HCT116 (cell line): ENCODE measurements at regions not wholly inside any gene's neighbourhood (a gene's known extent, or its start where the extent isn't known, plus 50 kb on each side); places are given as distances from the start of the nearest gene placed in this dataset.

Experiments used
- ATAC-seq: fragments of 200-7000 bp; cut with Tn5 transposase; 2 replicates; pipeline ENCODE4 v1.9.1; 2020; ENCODE audit warnings: mild to moderate bottlenecking, moderate library complexity
- BruUV-seq: library from RNA; stranded (reverse); fragments of 400-500 nt; replicated peaks from 2 replicates; lab custom pipeline; 2021; lab: Mats Ljungman, UMichigan
- CTCF ChIA-PET: fragments of 300-600 bp; sonication (Branson Sonifier 250); formaldehyde crosslinking; loops from one replicate; lab custom pipeline; 2021; ENCODE audit warnings: antibody characterized with exemption; lab: Charles Lee
- POLR2A ChIA-PET: fragments of 300-600, 350-600 bp; sonication (Branson Sonifier 250); formaldehyde crosslinking; loops from one replicate; lab custom pipeline; 2021; ENCODE audit warnings: antibody characterized with exemption; lab: Charles Lee
- RAD21 ChIA-PET, 2 experiments: fragments of 300-600 bp; sonication (Branson Sonifier 250); formaldehyde crosslinking; loops; one replicate each; lab custom pipeline; 2023; ENCODE audit warnings: low total read pairs in 2 of 2; ENCODE audit not compliant: uncharacterized antibody in 2 of 2, unreplicated experiment in 2 of 2, low non-redundant PET in 1 of 2; lab: Charles Lee
- DNase-seq: peaks from one replicate; pipeline ENCODE4 v3.0.0-alpha.2; 2010; ENCODE audit warnings: low read depth, low spot score
- H2AFZ ChIP-seq: fragments of 200-600 bp; shearing (Covaris generic), sonication (generic); 2 replicates; pipeline ENCODE4 v1.6.1; 2017; ENCODE audit warnings: low read depth, mixed run types, mixed read lengths, antibody characterized with exemption, low read length; ENCODE audit not compliant: poor library complexity, severe bottlenecking
- H3K27ac ChIP-seq: 2 replicates; pipeline ENCODE4 v1.5.1; 2012; ENCODE audit warnings: low read depth, low read length
- H3K27me3 ChIP-seq: fragments of 200-600 bp; sonication (generic); 2 replicates; pipeline ENCODE4 v1.6.1; 2016; ENCODE audit warnings: mixed run types, low read length, mixed read lengths; ENCODE audit not compliant: insufficient read depth
- H3K36me3 ChIP-seq, 2 experiments: fragments of 200-500 bp in 1 of 2; fragments of 200-600 bp in 1 of 2; sonication (Bioruptor generic) in 1 of 2; sonication (generic) in 1 of 2; 2 replicates each; pipeline versions ENCODE4 v1.5.1 to v1.6.1; 2014 to 2016; ENCODE audit warnings: low read length in 2 of 2, inconsistent platforms in 1 of 2, mixed read lengths in 1 of 2, mixed run types in 1 of 2; ENCODE audit not compliant: insufficient read depth in 2 of 2, control insufficient read depth in 1 of 2
- H3K4me1 ChIP-seq, 2 experiments: fragments of 200-600 bp in 1 of 2; sonication (generic) in 1 of 2; 2 replicates each; pipeline versions ENCODE4 v1.5.1 to v1.6.1; 2012 to 2017; ENCODE audit warnings: low read length in 2 of 2, inconsistent platforms in 1 of 2, mild to moderate bottlenecking in 1 of 2, mixed read lengths in 1 of 2, mixed run types in 1 of 2, moderate library complexity in 1 of 2; ENCODE audit not compliant: insufficient read depth in 2 of 2, control insufficient read depth in 1 of 2
- H3K4me2 ChIP-seq: fragments of 200-600 bp; sonication (generic); 2 replicates; pipeline ENCODE4 v1.6.1; 2017; ENCODE audit warnings: mixed run types, low read length, mixed read lengths
- H3K4me3 ChIP-seq, 2 experiments: fragments of 200-600 bp in 1 of 2; sonication (generic) in 1 of 2; replicated peaks in 1 of 2; 2 replicates each; pipeline ENCODE4 v1.5.1; 2011 to 2016; ENCODE audit warnings: low read length in 2 of 2, control low read depth in 1 of 2, low read depth in 1 of 2, mild to moderate bottlenecking in 1 of 2, mixed read lengths in 1 of 2, mixed run types in 1 of 2
- H3K79me2 ChIP-seq: fragments of 200-600 bp; sonication (generic); 2 replicates; pipeline ENCODE4 v1.6.1; 2017; ENCODE audit warnings: mild to moderate bottlenecking, mixed run types, low read length, moderate library complexity, mixed read lengths; ENCODE audit not compliant: insufficient read depth
- H3K9ac ChIP-seq: fragments of 200-600 bp; sonication (generic); 2 replicates; pipeline ENCODE4 v1.6.1; 2016; ENCODE audit warnings: low read length, mixed read lengths
- H3K9me2 ChIP-seq: fragments of 200-600 bp; sonication (generic), shearing (Covaris generic); 2 replicates; pipeline ENCODE4 v1.6.1; 2017; ENCODE audit warnings: mixed run types, mild to moderate bottlenecking, moderate library complexity; ENCODE audit not compliant: insufficient read depth
- H3K9me3 ChIP-seq, 2 experiments: fragments of 200-500 bp in 1 of 2; fragments of 200-600 bp in 1 of 2; sonication (Bioruptor generic) in 1 of 2; sonication (generic) in 1 of 2; 2 replicates each; pipeline ENCODE4 v1.6.1; 2014 to 2017; ENCODE audit warnings: low read length in 2 of 2, mixed read lengths in 2 of 2, inconsistent platforms in 1 of 2, low read depth in 1 of 2, mild to moderate bottlenecking in 1 of 2, mixed run types in 1 of 2, moderate library complexity in 1 of 2; ENCODE audit not compliant: control insufficient read depth in 1 of 2, insufficient read depth in 1 of 2
- H4K20me1 ChIP-seq: fragments of 200-600 bp; sonication (generic), shearing (Covaris generic); 2 replicates; pipeline ENCODE4 v1.6.1; 2017; ENCODE audit warnings: mixed run types, mild to moderate bottlenecking, moderate library complexity; ENCODE audit not compliant: insufficient read depth
- CEBPB ChIP-seq: IDR thresholded peaks from 2 replicates; pipeline ENCODE4 v1.6.1; 2012; ENCODE audit warnings: low read depth
- EGR1 ChIP-seq: IDR thresholded peaks from 2 replicates; pipeline ENCODE4 v1.6.1; 2012; ENCODE audit warnings: low read depth
- ELF1 ChIP-seq: IDR thresholded peaks from 2 replicates; pipeline ENCODE4 v1.6.1; 2012; ENCODE audit warnings: low read depth, borderline replicate concordance
- EZH2 ChIP-seq: fragments of 200-600 bp; sonication (generic); IDR thresholded peaks from 2 replicates; pipeline ENCODE4 v1.6.1; 2017; ENCODE audit warnings: antibody characterized with exemption, mixed run types
- EZH2phosphoT487 ChIP-seq: fragments of 200-600 bp; IDR thresholded peaks from 2 replicates; pipeline ENCODE4 v1.6.1; 2018; ENCODE audit warnings: antibody characterized with exemption, borderline replicate concordance
- FOSL1 ChIP-seq: IDR thresholded peaks from 2 replicates; pipeline ENCODE4 v1.6.1; 2012; ENCODE audit warnings: low read depth
- JUND ChIP-seq: IDR thresholded peaks from 2 replicates; pipeline ENCODE4 v1.6.1; 2012
- POLR2AphosphoS5 ChIP-seq: IDR thresholded peaks from 2 replicates; pipeline ENCODE4 v1.6.1; 2011; ENCODE audit warnings: mild to moderate bottlenecking, low read depth, low read length, moderate library complexity
- RAD21 ChIP-seq: IDR thresholded peaks from 2 replicates; pipeline ENCODE4 v1.6.1; 2012; ENCODE audit warnings: low read depth, mild to moderate bottlenecking
- TCF7L2 ChIP-seq: IDR thresholded peaks from 2 replicates; pipeline ENCODE4 v1.7.0; 2011; ENCODE audit warnings: borderline replicate concordance, inconsistent platforms; ENCODE audit not compliant: insufficient read depth, insufficient read length; ENCODE audit errors: extremely low read depth
- YY1 ChIP-seq: IDR thresholded peaks from 2 replicates; pipeline ENCODE4 v1.6.1; 2011; ENCODE audit warnings: low read length, low read depth, moderate library complexity, mild to moderate bottlenecking; ENCODE audit not compliant: insufficient replicate concordance; ENCODE audit errors: extremely low read depth
- ZFX ChIP-seq: fragments of 450-650 bp; IDR thresholded peaks from 2 replicates; pipeline ENCODE4 v1.6.1; 2017
- intact Hi-C: fragments of 100-400 bp; cut with micrococcal nuclease; formaldehyde crosslinking; loops from 2 replicates; pipeline ENCODE4 v1.10.0; 2022
- TF ChIP-seq, protein P1 (sequence below): IDR thresholded peaks from 2 replicates; pipeline ENCODE4 v1.6.1; 2012; ENCODE audit warnings: low read depth
- TF ChIP-seq, protein P2 (sequence below): IDR thresholded peaks from 2 replicates; pipeline ENCODE4 v1.6.1; 2011; ENCODE audit warnings: mild to moderate bottlenecking, low read length, moderate library complexity; ENCODE audit not compliant: insufficient replicate concordance; ENCODE audit errors: extremely low read depth

DNA sequence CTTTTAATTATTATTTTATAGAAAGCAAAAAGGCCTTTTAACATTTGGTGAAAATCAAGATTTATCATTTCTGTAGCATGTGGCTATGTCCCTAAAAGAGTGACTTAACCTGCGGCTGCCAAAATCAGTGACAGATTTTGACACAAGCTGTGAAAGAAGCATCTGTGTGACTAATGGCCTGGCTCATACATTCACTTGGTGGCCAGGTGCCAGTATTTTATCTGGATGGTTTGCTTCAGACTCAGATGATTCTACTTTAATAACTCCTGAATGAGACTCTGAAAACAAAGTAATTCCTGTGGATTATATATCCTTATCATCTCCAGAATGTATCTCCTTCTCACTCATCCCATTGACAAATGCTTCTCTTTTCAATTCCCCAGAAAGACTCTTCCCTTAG is 103.0 kb downstream of the FSCB start:
- H3K27me3 ChIP-seq = no peaks in the 10 kb centered on the region
- TF ChIP-seq ELF1 (no peak), EZH2phosphoT487 (no peak), ZFX (no peak), RAD21 (no peak), JUND (no peak)
- intact Hi-C loops = no loop called here
- ChIA-PET CTCF (no interaction called here), RAD21 (no interaction called here), POLR2A (no interaction called here)
- H4K20me1 ChIP-seq = no peaks in the 10 kb centered on the region
- no peaks in the 10 kb centered on the region for H3K9me2 ChIP-seq
- H3K4me2 ChIP-seq = no peak overlapping the region
- no peak overlapping the region for H2AFZ ChIP-seq
- H3K9ac ChIP-seq = no peak overlapping the region
- ATAC-seq (no peak), DNase-seq (no peak)
- BruUV-seq = no TSS peak
- no peaks in the 10 kb centered on the region for H3K36me3 ChIP-seq
- H3K79me2 ChIP-seq = no peaks in the 10 kb centered on the region
- no peak overlapping the region for H3K27ac ChIP-seq
- H3K4me3 ChIP-seq = no peak overlapping the region
- no peaks in the 10 kb centered on the region for H3K9me3 ChIP-seq
- H3K4me1 ChIP-seq = no peaks in the 10 kb centered on the region

DNA sequence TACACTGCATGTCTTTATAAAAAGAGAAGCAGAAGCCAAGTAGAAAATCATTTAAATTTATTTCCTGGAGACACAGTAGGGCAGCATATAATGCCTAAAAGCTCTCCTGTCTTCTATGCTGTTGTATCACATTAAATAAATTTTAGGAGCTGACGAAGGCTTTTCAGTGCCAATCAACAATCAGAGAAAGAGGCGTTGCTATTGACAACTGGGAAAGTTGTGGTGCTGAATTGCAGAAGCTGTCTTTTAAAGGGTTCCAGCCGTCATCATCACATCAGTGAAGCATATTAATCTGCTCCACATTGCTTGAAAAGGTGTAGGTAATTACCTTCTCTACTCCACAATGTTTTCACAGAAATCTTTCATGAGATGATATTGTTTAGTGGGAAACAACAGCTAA is 103.9 kb downstream of the FSCB start:
- CTCF ChIA-PET = no interaction called here
- ATAC-seq = no peak
- Histone ChIP-seq H3K79me2 (no peaks in the 10 kb centered on the region), H2AFZ (no peak overlapping the region), H3K4me3 (no peak overlapping the region), H3K9me3 (no peaks in the 10 kb centered on the region), H3K27ac (no peak overlapping the region), H3K4me1 (no peaks in the 10 kb centered on the region), H3K9ac (no peak overlapping the region), H4K20me1 (no peaks in the 10 kb centered on the region), H3K4me2 (no peak overlapping the region), H3K27me3 (no peaks in the 10 kb centered on the region), H3K36me3 (no peaks in the 10 kb centered on the region), H3K9me2 (no peaks in the 10 kb centered on the region)
- TF ChIP-seq TCF7L2 (no peak), EZH2phosphoT487 (no peak), EZH2 (no peak), YY1 (no peak), ELF1 (no peak), CEBPB (no peak), RAD21 (no peak), FOSL1 (no peak), POLR2AphosphoS5 (no peak), EGR1 (no peak), JUND (no peak)
- TF ChIP-seq, protein P1, sequence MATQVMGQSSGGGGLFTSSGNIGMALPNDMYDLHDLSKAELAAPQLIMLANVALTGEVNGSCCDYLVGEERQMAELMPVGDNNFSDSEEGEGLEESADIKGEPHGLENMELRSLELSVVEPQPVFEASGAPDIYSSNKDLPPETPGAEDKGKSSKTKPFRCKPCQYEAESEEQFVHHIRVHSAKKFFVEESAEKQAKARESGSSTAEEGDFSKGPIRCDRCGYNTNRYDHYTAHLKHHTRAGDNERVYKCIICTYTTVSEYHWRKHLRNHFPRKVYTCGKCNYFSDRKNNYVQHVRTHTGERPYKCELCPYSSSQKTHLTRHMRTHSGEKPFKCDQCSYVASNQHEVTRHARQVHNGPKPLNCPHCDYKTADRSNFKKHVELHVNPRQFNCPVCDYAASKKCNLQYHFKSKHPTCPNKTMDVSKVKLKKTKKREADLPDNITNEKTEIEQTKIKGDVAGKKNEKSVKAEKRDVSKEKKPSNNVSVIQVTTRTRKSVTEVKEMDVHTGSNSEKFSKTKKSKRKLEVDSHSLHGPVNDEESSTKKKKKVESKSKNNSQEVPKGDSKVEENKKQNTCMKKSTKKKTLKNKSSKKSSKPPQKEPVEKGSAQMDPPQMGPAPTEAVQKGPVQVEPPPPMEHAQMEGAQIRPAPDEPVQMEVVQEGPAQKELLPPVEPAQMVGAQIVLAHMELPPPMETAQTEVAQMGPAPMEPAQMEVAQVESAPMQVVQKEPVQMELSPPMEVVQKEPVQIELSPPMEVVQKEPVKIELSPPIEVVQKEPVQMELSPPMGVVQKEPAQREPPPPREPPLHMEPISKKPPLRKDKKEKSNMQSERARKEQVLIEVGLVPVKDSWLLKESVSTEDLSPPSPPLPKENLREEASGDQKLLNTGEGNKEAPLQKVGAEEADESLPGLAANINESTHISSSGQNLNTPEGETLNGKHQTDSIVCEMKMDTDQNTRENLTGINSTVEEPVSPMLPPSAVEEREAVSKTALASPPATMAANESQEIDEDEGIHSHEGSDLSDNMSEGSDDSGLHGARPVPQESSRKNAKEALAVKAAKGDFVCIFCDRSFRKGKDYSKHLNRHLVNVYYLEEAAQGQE = no peak
- TF ChIP-seq, protein P2, sequence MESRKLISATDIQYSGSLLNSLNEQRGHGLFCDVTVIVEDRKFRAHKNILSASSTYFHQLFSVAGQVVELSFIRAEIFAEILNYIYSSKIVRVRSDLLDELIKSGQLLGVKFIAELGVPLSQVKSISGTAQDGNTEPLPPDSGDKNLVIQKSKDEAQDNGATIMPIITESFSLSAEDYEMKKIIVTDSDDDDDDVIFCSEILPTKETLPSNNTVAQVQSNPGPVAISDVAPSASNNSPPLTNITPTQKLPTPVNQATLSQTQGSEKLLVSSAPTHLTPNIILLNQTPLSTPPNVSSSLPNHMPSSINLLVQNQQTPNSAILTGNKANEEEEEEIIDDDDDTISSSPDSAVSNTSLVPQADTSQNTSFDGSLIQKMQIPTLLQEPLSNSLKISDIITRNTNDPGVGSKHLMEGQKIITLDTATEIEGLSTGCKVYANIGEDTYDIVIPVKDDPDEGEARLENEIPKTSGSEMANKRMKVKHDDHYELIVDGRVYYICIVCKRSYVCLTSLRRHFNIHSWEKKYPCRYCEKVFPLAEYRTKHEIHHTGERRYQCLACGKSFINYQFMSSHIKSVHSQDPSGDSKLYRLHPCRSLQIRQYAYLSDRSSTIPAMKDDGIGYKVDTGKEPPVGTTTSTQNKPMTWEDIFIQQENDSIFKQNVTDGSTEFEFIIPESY = no peak
- DNase-seq = no peak
- intact Hi-C loops = no loop called here
- RAD21 ChIA-PET = no interaction called here
- no TSS peak for BruUV-seq
- POLR2A ChIA-PET = no interaction called here
